Right ventricle myocardium superior (tissue), 1 donor: ENCODE measurements at regions not wholly inside any gene's neighbourhood (a gene's known extent, or its start where the extent isn't known, plus 50 kb on each side); places are given as distances from the start of the nearest gene placed in this dataset.
A peak's percentile ranks its signal among the peaks of the same experiment; 100 is the strongest.
"Not testable (repeated sequence)": the region's sequence is repeated elsewhere in the genome, so short reads cannot be mapped to it uniquely, and the experiment has no call there.

Source experiments
- ATAC-seq: fragments of 200-7000 bp; cut with Tn5 transposase; one replicate; pipeline ENCODE4 v1.9.1; 2020; ENCODE audit warnings: mild to moderate bottlenecking; ENCODE audit not compliant: poor library complexity
- DNase-seq: peaks from one replicate; pipeline ENCODE4 v3.0.0-alpha.2; 2020
- intact Hi-C: fragments of 100-400 bp; cut with DNase I; formaldehyde crosslinking; loops from one replicate; pipeline ENCODE4 v1.11.2; 2022
- donor health status: DM: no; HTN: yes; CAD: no; lungs with severe emphysema.

DNA sequence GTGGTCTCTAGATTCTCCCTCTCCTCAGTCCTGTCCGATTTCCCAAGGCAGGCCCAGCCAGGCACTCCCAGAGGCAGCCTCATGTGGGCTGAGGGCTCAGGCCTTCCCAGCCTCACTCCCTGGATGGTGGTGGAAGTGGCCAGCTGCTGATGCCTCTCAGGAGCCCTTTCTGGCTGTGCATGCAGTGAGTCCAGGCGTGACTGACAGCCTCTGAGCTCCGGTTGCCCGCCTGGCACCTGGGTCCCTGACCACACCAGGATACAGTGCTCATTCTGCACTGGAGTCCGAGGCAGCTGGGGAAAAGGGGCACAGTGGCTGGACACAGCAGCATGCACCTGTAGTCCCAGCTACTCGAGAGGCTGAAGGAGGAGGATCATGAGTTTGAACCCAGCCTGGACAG is 132.6 kb downstream of the CUL2 start:
- intact Hi-C loops, result no loop called here
- ATAC-seq (no peak), DNase-seq (no peak)

DNA sequence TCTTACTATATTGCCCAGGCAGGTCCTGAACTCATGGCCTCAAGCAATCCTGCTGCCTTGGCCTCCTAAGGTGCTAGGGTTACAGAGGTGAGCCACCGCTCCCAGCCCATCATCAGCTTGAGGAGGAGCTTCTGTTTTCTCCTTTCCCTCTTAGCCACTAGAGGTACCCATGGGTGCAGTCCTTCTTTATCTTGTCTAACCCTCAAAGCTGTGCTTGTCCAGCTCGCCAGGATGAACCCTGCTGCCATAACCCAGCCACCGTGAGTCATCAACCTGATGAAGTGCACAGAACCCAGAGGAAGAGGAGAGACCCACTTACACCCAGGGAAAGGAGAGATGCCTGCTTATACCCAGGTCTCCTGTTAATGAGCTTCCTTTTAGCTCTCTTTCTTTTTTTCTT is 133.4 kb downstream of the CUL2 start:
- intact Hi-C loops, result no loop called here
- DNase-seq, result no peak
- ATAC-seq, result no peak

DNA sequence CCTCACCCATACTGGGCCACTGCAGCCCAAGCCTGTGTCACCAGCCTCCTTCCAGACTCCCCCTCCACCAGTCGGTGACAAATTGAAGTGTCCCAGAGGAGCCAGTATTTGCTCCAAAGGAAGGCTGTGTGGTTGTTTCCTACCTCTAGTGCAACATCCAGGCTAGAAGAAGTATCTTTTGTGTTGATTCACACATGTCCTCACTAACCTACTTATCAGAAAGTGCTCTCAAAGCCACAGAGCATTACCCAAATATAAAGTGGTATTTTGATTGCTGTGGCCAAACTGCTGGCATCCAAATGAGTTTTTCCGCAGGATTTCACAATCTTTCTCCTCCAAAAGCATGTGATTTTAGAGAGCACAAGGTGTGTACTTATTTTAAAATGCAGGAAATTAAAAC is 134.8 kb downstream of the CUL2 start:
- ATAC-seq (no peak), DNase-seq (no peak)
- intact Hi-C loops, result no loop called here

DNA sequence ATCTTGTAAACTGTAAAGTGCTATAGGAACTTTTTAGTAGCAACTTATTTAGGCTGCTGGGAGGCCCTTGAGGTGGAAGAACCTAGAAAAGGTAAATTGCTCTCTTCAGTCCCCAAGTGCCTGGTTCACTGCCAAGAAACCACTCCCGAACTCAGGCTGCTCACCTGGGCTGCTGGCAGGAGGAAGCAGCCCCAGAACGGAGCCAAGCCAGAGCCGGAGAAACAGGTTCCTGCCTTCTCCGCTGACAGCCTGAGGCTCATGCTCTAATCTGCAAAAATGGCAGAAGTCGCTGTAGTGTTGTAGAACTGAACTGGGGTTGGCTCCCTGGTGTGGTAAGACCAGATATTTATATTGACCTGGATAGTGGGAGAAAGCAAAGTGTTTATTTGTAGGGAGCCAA is 136.0 kb downstream of the CUL2 start:
- intact Hi-C loops, result no loop called here
- DNase-seq (no peak), ATAC-seq (no peak)

DNA sequence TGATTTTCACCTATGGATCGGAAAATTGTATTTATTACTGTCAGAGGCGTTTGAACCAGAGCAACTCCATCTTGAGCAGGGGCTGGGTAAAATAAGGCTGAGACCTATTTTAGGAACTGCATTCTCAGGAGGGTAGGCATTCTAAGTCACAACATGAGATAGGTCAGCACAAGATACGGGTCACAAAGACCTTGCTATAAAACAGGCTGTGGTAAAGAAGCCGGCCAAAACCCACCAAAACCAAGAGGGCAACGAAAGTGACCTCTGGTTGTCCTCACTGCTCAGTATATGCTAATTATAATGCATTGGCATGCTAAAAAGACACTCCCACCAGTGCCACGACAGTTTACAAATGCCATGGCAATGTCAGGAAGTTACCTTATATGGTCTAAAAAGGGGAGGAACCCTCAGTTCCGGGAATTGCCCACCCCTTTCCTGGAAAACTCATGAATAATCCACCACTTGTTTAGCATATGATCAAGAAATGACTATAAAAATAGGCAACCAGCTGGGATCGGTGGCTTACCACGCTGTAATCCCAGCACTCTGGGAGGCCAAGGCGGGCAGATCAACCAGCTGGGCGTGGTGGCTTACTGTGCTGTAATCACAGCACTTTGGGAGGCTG is 136.3 kb upstream of the PARD3 start:
- intact Hi-C loops, ATAC-seq, DNase-seq: not testable (repeated sequence)

DNA sequence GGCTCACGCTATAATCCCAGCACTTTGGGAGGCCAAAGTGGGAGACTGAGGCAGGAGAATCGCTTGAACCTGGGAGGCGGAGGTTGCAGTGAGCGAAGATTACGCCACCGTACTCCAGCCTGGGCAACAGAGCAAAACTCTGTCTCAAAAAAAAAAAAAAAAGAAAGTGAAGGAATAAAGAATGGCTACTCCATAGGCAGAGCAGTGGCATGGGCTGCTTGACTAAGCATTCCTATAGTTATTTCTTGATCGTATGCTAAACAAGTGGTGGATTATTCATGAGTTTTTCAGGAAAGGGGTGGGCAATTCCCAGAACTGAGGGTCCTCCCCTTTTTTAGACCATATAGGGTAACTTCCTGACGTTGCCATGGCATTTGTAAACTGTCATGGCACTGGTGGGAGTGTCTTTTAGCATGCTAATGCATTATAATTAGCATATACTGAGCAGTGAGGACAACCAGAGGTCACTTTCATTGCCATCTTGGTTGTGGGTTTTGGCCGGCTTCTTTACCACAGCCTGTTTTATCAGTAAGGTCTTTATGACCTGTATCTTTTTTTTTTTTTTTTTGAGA is 130.9 kb upstream of the PARD3 start:
- intact Hi-C loops, DNase-seq, ATAC-seq: not testable (repeated sequence)

DNA sequence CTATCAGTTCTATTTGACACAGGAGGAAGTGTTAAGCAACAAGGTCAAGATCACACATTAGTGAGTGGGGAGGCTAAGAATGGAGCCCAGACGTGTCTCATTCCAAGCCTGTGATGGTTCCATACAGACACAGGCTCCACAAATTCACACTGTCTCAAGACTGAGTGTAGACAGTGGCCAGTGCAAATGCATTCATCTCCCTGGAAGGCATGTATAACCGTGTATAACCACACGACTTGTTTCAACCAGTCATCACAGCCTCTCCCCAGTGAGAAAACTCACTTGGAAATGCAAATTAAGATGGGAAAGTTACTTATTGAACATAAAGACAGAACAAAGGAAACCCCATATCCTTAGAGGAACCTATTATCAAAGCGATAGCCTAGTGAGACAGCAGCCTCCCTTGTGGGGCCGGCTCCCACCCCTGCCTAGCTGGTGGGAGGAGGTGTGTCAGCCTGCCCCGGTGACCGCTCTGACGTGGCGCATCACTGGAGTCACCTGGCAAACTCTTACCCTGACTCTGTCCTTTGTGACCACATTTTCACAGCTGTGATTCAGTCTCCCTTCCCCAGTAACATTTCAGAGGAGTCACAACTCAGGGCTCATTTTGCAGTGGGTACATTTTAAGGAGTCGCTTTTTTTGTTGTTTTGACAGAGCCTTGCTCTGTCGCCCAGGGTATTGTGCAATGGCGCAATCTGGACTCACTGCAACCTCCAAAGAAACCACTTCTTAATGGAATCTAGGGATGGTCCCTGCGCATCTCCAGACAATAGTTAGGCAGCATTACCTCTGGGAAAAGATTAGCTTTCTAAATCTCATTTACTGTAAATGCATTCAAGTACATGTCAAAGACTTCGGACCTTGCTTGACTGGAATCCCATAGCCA is 126.6 kb upstream of the PARD3 start:
- intact Hi-C loops, result no loop called here
- DNase-seq (no peak), ATAC-seq (no peak)

DNA sequence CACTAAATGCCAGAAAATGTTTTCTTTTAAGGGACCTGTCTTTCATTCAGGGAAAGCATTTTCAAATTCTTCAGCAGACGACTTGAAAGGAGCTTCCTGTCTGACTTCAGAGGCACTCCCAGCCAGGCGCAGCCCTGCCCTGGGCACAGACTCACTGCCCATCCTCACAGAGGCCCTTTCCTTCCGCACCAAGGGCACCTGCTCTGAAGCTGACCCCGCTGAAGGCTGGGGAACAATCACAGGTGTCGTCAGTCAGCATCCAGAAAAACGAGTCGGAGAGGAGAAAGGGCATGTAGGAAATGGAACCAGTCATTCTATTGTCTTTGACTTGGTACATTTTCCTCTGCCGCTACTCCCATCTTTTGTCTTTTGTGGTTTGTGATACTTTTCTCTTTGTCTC is 125.3 kb upstream of the PARD3 start:
- ATAC-seq (no peak), DNase-seq (no peak)
- intact Hi-C loops, result no loop called here

DNA sequence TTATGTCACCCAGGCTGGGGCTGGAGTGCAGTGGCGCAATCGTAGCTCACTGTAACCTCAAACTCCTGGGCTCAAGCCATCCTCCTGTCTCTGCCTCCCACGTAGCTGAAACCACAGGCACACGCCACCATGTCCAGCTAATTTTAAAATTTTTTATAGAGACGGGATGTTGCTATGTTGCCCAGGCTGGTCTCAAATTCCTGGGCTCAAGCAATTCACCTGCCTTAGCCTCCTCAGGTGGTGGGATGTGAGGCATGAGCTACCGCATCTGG is 123.2 kb upstream of the PARD3 start:
- ATAC-seq (no peak), DNase-seq (no peak)
- intact Hi-C loops, result no loop called here

DNA sequence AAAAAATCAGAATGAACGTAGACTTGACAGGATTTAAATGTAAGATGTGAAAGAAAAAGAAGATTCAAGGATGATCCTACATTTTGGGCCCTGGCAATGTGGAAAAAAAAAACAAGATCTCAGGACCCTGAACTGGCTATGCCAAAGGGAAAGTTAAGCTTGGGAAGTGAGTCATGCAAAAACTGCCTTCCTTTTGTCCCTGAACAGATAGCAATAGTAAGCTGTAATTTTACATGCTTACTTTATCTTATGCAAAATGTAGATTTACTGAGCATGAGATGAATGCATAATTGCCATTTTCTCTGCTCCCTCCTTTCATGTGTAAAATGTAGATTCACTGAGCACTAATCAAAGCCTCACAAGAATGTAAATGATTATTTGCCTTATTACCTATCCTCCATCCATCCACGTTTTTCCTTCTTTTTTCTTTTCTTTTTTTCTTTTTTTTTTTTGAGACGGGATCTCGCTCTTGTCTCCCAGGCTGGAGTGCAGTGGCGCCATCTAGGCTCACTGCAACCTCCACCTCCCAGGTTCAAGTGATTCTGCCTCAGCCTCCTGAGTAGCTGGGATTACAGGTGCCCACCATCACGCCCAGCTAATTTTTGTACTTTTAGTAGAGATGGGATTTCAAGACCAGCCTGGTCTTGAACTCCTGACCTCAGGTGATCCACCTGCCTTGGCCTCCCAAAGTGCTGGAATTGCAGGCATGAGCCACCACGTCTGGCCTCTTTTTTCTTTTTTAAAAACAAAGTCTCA is 122.7 kb upstream of the PARD3 start:
- intact Hi-C loops, ATAC-seq, DNase-seq: not testable (repeated sequence)

DNA sequence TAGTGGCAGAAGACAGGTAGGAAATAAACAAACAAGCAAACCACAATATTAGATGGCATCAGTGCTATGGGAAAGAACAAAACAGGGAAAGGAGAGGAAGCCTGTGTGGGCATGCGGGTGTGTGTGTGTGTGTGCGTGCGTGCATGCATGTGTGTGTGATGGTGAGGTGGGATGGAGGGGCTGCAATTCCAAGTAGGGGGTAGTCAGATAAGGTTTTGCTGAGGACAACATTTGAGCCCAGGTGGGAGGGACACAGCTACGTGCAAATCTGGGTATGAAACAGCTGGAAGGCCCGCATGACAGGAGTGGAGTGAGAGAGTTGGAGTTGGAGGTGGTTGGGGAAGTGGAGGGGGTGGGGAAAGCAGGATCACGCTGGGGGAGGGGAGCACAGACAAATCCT is 121.0 kb upstream of the PARD3 start:
- intact Hi-C loops, result no loop called here
- DNase-seq (no peak), ATAC-seq (no peak)

DNA sequence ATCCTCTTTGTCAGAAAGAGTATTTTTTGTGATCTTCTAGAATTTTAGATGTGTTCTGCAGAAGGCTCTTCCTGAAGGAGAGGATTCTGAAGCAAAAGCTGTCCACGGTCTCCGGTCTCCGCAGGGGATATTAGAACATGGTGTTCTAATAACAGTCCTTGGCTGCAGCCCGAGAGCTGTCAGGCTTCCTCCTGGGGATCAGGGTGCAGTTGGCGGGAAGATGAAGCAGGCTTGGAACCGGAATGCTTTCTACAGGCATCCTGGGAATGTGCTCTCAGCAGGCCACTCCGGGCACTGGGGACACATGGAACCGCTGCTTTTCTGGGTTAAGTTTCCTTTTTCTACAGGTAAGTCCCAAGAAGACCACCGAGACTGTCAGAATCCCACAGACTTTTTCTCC is 118.6 kb upstream of the PARD3 start:
- ATAC-seq, result peak; percentile 94
- DNase-seq, result peak; percentile 81
- intact Hi-C loops, result no loop called here

DNA sequence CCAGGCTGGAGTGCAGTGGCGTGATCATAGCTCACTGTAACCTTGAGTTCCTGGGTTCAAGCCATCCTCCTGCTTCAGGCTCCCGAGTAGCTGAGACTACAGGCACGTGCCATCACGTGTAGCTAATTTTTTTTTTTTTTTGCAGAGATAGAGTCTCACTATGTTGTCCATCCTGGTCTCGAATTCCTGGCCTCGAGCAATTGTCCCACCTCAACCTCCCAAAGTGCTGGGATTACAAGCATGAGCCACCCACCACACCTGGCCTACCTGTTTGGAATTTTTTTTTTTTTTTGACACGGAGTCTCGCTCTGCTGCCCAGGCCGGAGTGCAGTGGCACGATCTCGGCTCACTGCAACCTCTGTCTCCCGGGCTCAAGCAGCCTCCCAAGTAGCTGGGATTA is 117.1 kb upstream of the PARD3 start:
- DNase-seq (no peak), ATAC-seq (no peak)
- intact Hi-C loops, result no loop called here

DNA sequence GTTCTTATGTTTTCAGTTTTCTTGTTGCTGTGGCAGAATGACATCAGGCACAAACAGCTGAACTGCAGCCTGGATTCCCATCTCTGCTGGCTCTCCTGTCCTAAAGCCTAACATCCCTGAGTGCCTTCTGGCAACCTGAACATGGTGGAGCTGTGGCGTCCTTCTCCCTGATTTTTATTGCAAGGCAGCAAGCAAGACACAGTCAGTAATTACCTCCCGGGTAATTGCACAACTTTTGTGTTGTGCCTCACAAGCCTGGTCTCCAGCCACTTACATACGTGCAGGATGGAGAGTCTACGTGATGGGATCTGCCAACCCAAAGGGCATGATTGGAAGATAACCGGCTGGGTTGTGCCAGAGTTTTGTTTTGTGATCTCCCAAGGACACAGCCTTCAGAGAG is 116.1 kb upstream of the PARD3 start:
- DNase-seq (no peak), ATAC-seq (no peak)
- intact Hi-C loops, result no loop called here

DNA sequence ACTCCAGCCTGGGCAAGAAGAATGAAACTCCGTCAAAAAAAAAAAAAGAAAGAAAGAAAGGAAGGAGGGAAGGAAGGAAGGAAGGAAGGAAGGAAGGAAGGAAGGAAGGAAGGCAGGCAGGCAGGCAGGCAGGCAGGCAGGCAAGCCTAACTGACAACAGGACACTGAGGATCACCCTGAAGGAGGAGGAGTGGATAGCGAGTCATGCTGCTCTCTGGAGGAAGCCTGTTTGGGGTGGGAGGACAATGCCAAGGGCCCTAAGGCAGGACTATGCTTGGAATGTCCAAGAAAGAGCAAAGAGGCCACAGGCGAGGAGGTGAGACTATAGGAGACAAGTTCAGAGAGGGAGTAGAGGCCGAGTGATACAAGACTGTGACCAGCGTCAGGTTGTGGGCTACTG is 107.0 kb upstream of the PARD3 start:
- no peak for ATAC-seq
- DNase-seq, result no peak
- intact Hi-C loops, result no loop called here

DNA sequence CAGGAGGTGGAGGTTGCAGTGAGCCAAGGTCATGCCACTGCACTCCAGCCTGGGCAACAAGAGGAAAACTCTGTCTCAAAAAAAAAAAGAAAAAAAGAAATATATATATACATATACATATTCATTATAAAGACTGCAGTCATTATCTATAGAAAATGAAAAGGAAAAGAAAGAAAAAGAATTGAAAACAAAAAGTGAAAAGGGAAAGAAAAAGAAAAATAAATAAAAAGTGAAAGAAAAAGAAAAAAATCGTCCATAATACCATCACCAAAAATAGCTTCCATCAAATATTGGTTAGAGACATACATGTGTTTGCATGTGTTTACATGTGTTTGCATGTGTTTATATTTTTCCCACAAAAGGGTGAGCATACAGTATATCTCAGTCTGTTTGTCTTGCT is 105.5 kb upstream of the PARD3 start:
- DNase-seq, result no peak
- intact Hi-C loops, result no loop called here
- ATAC-seq, result no peak

DNA sequence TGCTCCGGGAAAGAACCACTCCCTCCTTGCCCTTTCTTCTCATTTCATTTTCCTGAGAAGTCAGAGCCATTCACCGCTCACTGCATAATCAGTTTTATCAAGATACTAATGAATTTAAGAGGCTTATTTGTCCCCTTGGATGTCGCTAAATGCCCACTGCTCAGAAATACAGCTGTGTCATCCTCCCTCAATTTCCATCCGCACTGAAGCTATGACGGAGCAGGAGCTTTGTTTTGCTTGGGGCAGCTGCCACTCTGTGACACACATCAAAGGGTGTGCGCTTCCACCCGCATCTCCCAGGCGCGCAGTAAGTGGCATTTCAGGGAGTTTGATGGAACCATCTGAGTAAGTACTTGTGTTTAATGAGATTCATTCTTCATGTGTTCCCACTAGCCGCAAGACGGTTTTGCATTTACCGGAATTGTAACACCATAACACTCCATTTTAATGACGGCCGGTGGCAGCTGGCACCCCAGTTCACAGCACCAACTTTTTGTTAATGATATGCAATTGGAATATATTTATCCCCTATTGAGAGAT is 103.8 kb upstream of the PARD3 start:
- intact Hi-C loops, result no loop called here
- no peak for ATAC-seq
- no peak for DNase-seq

DNA sequence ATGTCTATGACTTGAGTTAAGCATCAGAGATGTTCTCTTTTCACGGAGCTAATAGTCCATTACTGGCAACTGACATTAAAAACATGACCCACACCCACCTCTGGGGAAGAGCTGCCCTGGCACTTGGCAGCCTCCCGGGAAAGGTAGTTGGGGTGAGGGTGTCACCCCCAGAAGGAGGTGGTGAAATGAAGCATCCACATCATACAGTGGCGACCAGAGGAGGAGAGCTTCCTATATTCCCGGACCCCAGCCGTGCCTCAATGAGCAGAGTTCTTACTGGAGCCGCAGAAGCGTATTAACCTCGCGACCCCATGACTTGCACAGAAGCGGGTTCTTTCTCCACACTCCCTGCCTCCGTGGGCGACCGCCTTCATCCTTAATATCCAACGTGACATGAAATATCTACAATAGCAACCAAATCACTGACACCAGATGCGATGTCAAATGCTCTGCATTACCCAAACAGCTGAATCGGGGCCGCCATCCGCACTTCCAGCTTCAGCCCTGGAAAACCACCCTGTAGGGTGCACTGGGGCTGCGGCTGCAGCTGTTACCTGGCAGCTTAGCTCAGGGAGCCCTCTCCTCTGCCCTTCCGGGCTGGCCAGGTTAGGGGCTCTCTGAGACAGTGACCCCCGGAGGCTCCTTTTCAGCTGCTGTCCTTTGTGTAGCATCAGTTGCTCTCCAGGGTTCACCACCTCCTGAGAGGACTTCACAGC is 103.1 kb upstream of the PARD3 start:
- intact Hi-C loops, result no loop called here
- ATAC-seq (no peak), DNase-seq (no peak)

DNA sequence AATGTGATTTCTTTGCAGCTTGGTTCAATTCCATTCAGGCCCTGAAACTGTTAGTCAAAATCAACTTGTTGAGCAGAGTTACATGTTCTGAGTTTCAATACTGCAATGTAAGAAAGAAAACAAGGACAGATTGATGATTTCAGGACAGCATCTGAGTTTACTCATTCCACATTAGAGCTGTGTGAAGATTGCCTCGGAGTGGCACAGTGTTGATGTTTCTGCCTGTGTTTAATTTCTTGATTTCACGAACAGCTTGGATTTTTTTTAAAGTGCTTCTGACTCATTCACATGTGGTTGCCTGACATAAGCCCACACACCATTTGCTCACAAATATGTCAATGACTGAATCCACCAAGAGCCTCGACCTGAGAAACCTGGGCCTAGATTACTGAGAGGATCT is 101.2 kb upstream of the PARD3 start:
- no peak for DNase-seq
- no peak for ATAC-seq
- intact Hi-C loops, result no loop called here
